K562 (cell line): ENCODE measurements at regions not wholly inside any gene's neighbourhood (a gene's known extent, or its start where the extent isn't known, plus 50 kb on each side); places are given as distances from the start of the nearest gene placed in this dataset.

ENCODE experiments used
- ATAC-seq: fragments of 200-7000 bp; cut with Tn5 transposase; 3 replicates; pipeline ENCODE4 v1.9.1; 2020; ENCODE audit warnings: moderate library complexity
- BruUV-seq: library from RNA; stranded (reverse); fragments of 400-500 nt; replicated peaks from 2 replicates; lab custom pipeline; 2021; lab: Mats Ljungman, UMichigan
- CTCF ChIA-PET: fragments of 300-600 bp; formaldehyde crosslinking; extraction: SDS; loops from one replicate; lab custom pipeline; 2021; ENCODE audit warnings: low intra/inter-chr PET ratio; lab: Yijun Ruan, JAX
- POLR2A ChIA-PET: fragments of 300-600, 350-650 bp; sonication (Branson Sonifier 250); formaldehyde crosslinking; extraction: SDS; loops from one replicate; lab custom pipeline; 2021; ENCODE audit warnings: antibody characterized with exemption, inconsistent platforms; lab: Yijun Ruan, JAX
- DNase-seq, 4 experiments: peaks; one replicate each; pipeline versions ENCODE4 v3.0.0 to v3.0.0-alpha.2; 2011 to 2018; ENCODE audit warnings: low spot score in 3 of 4, mixed read lengths in 3 of 4; ENCODE audit errors: extremely low read depth in 1 of 4
- FAIRE-seq: peaks from 2 replicates; lab custom pipeline; 2011; peaks lifted over from hg19 to GRCh38; lab: Jason Lieb, UNC
- H2AFZ ChIP-seq: 2 replicates; pipeline ENCODE4 v1.6.0; 2011; ENCODE audit warnings: low read depth, low read length, control low read depth, inconsistent platforms
- H3K27ac ChIP-seq: fragments of 200-600 bp; 3 replicates; pipeline ENCODE4 v1.8.0; 2011; ENCODE audit warnings: low read depth, mild to moderate bottlenecking, control low read depth, inconsistent platforms, low read length, moderate library complexity, mixed read lengths; ENCODE audit errors: extremely low read depth
- H3K27me3 ChIP-seq, 2 experiments: fragments of 300-600 bp in 1 of 2; 2 replicates in 1 of 2; 3 replicates in 1 of 2; pipeline versions ENCODE4 v1.6.0 to v1.8.0; 2011; ENCODE audit warnings: inconsistent platforms in 2 of 2, low read length in 2 of 2, mild to moderate bottlenecking in 1 of 2, mixed read lengths in 1 of 2, moderate library complexity in 1 of 2; ENCODE audit not compliant: control insufficient read depth in 2 of 2, insufficient read depth in 2 of 2
- H3K36me3 ChIP-seq: fragments of 300-600 bp; 3 replicates; pipeline ENCODE4 v1.8.0; 2011; ENCODE audit warnings: mild to moderate bottlenecking, low read length, inconsistent platforms; ENCODE audit not compliant: control insufficient read depth, insufficient read depth
- H3K4me1 ChIP-seq, 2 experiments: fragments of 200-600 bp in 1 of 2; replicated peaks in 1 of 2; 2 replicates in 1 of 2; 3 replicates in 1 of 2; pipeline versions ENCODE4 v1.5.1 to v1.8.0; 2011; ENCODE audit warnings: inconsistent platforms in 2 of 2, low read length in 2 of 2, mild to moderate bottlenecking in 1 of 2, mixed read lengths in 1 of 2, moderate library complexity in 1 of 2; ENCODE audit not compliant: control insufficient read depth in 2 of 2, insufficient read depth in 2 of 2
- H3K4me2 ChIP-seq: 2 replicates; pipeline ENCODE4 v1.6.1; 2011; ENCODE audit warnings: low read length, control low read depth, inconsistent platforms, mixed read lengths; ENCODE audit not compliant: insufficient read depth
- H3K4me3 ChIP-seq: fragments of 200-600 bp; sonication (generic), shearing (Covaris generic); 2 replicates; pipeline ENCODE4 v1.5.1; 2016; ENCODE audit warnings: control low read depth, inconsistent platforms
- H3K79me2 ChIP-seq: fragments of 200-600 bp; 3 replicates; pipeline ENCODE4 v1.8.0; 2011; ENCODE audit warnings: low read length, inconsistent platforms; ENCODE audit not compliant: control insufficient read depth, insufficient read depth
- H3K9ac ChIP-seq, 2 experiments: 2 replicates each; pipeline versions ENCODE4 v1.6.0 to v1.6.1; 2011; ENCODE audit warnings: low read depth in 2 of 2, low read length in 2 of 2, control low read depth in 1 of 2, inconsistent platforms in 1 of 2, mild to moderate bottlenecking in 1 of 2, mixed read lengths in 1 of 2; ENCODE audit not compliant: insufficient read depth in 1 of 2
- H3K9me1 ChIP-seq: one replicate; pipeline ENCODE4 v1.6.0; 2011; ENCODE audit warnings: inconsistent platforms, mild to moderate bottlenecking, low read length, moderate library complexity; ENCODE audit not compliant: control insufficient read depth, insufficient read depth
- H3K9me3 ChIP-seq: replicated peaks from 2 replicates; pipeline ENCODE4 v1.5.1; 2011; ENCODE audit warnings: low read depth, low read length, inconsistent platforms; ENCODE audit not compliant: control insufficient read depth, insufficient read depth
- H4K20me1 ChIP-seq: replicated peaks from 2 replicates; pipeline ENCODE4 v1.6.1; 2011; ENCODE audit warnings: low read length, inconsistent platforms, mixed read lengths; ENCODE audit not compliant: control insufficient read depth, insufficient read depth
- ADNP ChIP-seq: fragments of 200-800 bp; sonication (Bioruptor generic); IDR thresholded peaks from 2 replicates; pipeline ENCODE4 v1.6.1; 2016; ENCODE audit warnings: missing genetic modification characterization, missing compliant biosample characterization
- COPS2 ChIP-seq: fragments of 450-650 bp; conservative IDR thresholded peaks from 2 replicates; pipeline ENCODE4 v1.6.1; 2016; ENCODE audit warnings: mild to moderate bottlenecking, moderate library complexity
- E2F1 ChIP-seq: sonication (generic); formaldehyde crosslinking; IDR thresholded peaks from 2 replicates; pipeline ENCODE4 v1.8.1; 2023; ENCODE audit warnings: mild to moderate bottlenecking, missing genetic modification reagents, moderate library complexity
- EHMT2 ChIP-seq: fragments of 450-650 bp; IDR thresholded peaks from 2 replicates; pipeline ENCODE4 v1.6.1; 2018; ENCODE audit warnings: antibody characterized with exemption
- ELF1 ChIP-seq: fragments of 200-800 bp; sonication (Bioruptor generic); IDR thresholded peaks from 2 replicates; pipeline ENCODE4 v1.6.1; 2016; ENCODE audit warnings: missing genetic modification characterization, missing compliant biosample characterization
- ETS1 ChIP-seq: conservative IDR thresholded peaks from 2 replicates; pipeline ENCODE4 v1.6.1; 2011; ENCODE audit warnings: low read depth, mild to moderate bottlenecking, low read length; ENCODE audit not compliant: control insufficient read depth
- ETV1 ChIP-seq: fragments of 450-650 bp; conservative IDR thresholded peaks from 2 replicates; pipeline ENCODE4 v1.6.1; 2016; ENCODE audit warnings: missing genetic modification characterization, control low read depth, low read depth, missing compliant biosample characterization
- PHF21A ChIP-seq: fragments of 450-650 bp; IDR thresholded peaks from 2 replicates; pipeline ENCODE4 v1.6.1; 2017; ENCODE audit warnings: low read depth, borderline replicate concordance
- PHF8 ChIP-seq: fragments of 200-600 bp; sonication (generic); IDR thresholded peaks from 2 replicates; pipeline ENCODE4 v1.6.1; 2012; ENCODE audit warnings: mixed run types, mild to moderate bottlenecking, inconsistent platforms, low read length, moderate library complexity, borderline replicate concordance
- PPARD ChIP-seq: fragments of 250-450 bp; sonication (Bioruptor Pico); IDR thresholded peaks from 2 replicates; pipeline ENCODE4 v1.8.0; 2022; ENCODE audit warnings: inconsistent platforms, mild to moderate bottlenecking, moderate library complexity
- PYGO2 ChIP-seq: fragments of 450-650 bp; IDR thresholded peaks from 2 replicates; pipeline ENCODE4 v1.6.1; 2016; ENCODE audit warnings: mild to moderate bottlenecking, missing genetic modification characterization, moderate library complexity, missing compliant biosample characterization
- RBM25 ChIP-seq: fragments of 200-400 bp; formaldehyde crosslinking; IDR thresholded peaks from 2 replicates; pipeline ENCODE4 v1.6.1; 2018; ENCODE audit warnings: low read length, low read depth, moderate library complexity; ENCODE audit not compliant: severe bottlenecking
- SIN3A ChIP-seq, 2 experiments: fragments of 150-350 bp in 1 of 2; IDR thresholded peaks; 2 replicates each; pipeline ENCODE4 v1.6.1; 2011 to 2016; ENCODE audit warnings: borderline replicate concordance in 2 of 2, low read depth in 2 of 2, low read length in 2 of 2, mild to moderate bottlenecking in 2 of 2, moderate library complexity in 2 of 2; ENCODE audit not compliant: control insufficient read depth in 1 of 2
- TAF7 ChIP-seq: fragments of 450-650 bp; IDR thresholded peaks from 2 replicates; pipeline ENCODE4 v1.6.1; 2016; ENCODE audit warnings: missing genetic modification characterization, missing compliant biosample characterization
- ZNF133 ChIP-seq: fragments of 250-450 bp; sonication (Bioruptor Pico); IDR thresholded peaks from 2 replicates; pipeline ENCODE4 v1.4.0; 2020; ENCODE audit warnings: mild to moderate bottlenecking
- ZNF143 ChIP-seq: sonication (generic); formaldehyde crosslinking; IDR thresholded peaks from 2 replicates; pipeline ENCODE4 v1.9.0; 2022; ENCODE audit warnings: mild to moderate bottlenecking, missing genetic modification reagents
- ZNF282 ChIP-seq: sonication (generic); formaldehyde crosslinking; IDR thresholded peaks from 2 replicates; pipeline ENCODE4 v1.8.1; 2023; ENCODE audit warnings: missing genetic modification reagents
- ZNF518B ChIP-seq: fragments of 250-450 bp; sonication (Bioruptor Pico); IDR thresholded peaks from 2 replicates; pipeline ENCODE4 v1.5.0; 2021; ENCODE audit warnings: mild to moderate bottlenecking, moderate library complexity
- WGBS: fragments of 100-300 bp; shearing (Covaris generic); methylation state at CpG from one replicate; pipeline ENCODE4 v1.1.6; 2016; ENCODE audit warnings: low coverage, mixed read lengths; ENCODE audit not compliant: insufficient coverage; ENCODE audit errors: missing lambda C conversion rate; 5-methylcytosine and 5-hydroxymethylcytosine counted together
- in situ Hi-C: fragments of 300-500 bp; cut with MboI; formaldehyde crosslinking; loops from 4 replicates; pipeline ENCODE4 v1.15.0; 2018; ENCODE audit warnings: inconsistent platforms, mixed read lengths
- intact Hi-C: fragments of 100-400 bp; cut with micrococcal nuclease; formaldehyde crosslinking; loops from 2 replicates; pipeline ENCODE4 v1.14.2; 2022

GRCh38 chr4:62490635-62491034 is 1290.5 kb downstream of the ADGRL3 start:
- H3K4me2 ChIP-seq = no peak overlapping the region
- H3K9me1 ChIP-seq = no peaks in the 10 kb centered on the region
- no peaks in the 10 kb centered on the region for H3K79me2 ChIP-seq
- in situ Hi-C loops (no loop called here), intact Hi-C loops (no loop called here)
- DNase-seq (no peak), FAIRE-seq (no peak), ATAC-seq (no peak)
- H3K27ac ChIP-seq = no peak overlapping the region
- no TSS peak for BruUV-seq
- no peaks in the 10 kb centered on the region for H4K20me1 ChIP-seq
- TF ChIP-seq ZNF282 (no peak), E2F1 (CRISPR knock-in tag) (no peak), PYGO2 (tag) (no peak), ETS1 (no peak), PHF21A (no peak), ZNF133 (CRISPR knock-in tag) (no peak), RBM25 (no peak), ZNF143 (CRISPR knock-in tag) (no peak), EHMT2 (no peak), PHF8 (no peak), TAF7 (no peak), ETV1 (no peak), ELF1 (tag) (no peak), ZNF518B (CRISPR knock-in tag) (no peak), PPARD (CRISPR knock-in tag) (no peak), COPS2 (no peak), SIN3A (IDR thresholded peaks at IDR 0.05; ENCODE audit: borderline replicate concordance in 2 of 2, control insufficient read depth in 1 of 2, low read depth in 2 of 2, low read length in 2 of 2) (no peak), ADNP (no peak)
- no peaks in the 10 kb centered on the region for H3K36me3 ChIP-seq
- no peaks in the 10 kb centered on the region for H3K27me3 ChIP-seq
- CTCF ChIA-PET = no interaction called here
- H3K4me3 ChIP-seq = no peak overlapping the region
- no peaks in the 10 kb centered on the region for H3K9me3 ChIP-seq
- H3K4me1 ChIP-seq = no peaks in the 10 kb centered on the region
- H2AFZ ChIP-seq = no peak overlapping the region
- POLR2A ChIA-PET = no interaction called here
- H3K9ac ChIP-seq = no peak overlapping the region
- WGBS = 0% methylated on average over 1 of the region's 1 CpG
